ENCODE measurements at regions not wholly inside any gene's neighbourhood (a gene's known extent, or its start where the extent isn't known, plus 50 kb on each side); places are given as distances from the start of the nearest gene placed in this dataset.

GRCh38 chr18:78327643-78328042, 652.0 kb upstream of the SALL3 start:
- Histone ChIP-seq H3K4me1 (ENCODE audit: insufficient read depth, low read length, poor library complexity, severe bottlenecking) (no peaks in the 10 kb centered on the region), H3K27ac (ENCODE audit: low read depth, low read length, poor library complexity, severe bottlenecking) (no peak overlapping the region), H3K9me3 (ENCODE audit: low read depth, low read length, poor library complexity, severe bottlenecking) (peaks cover 22% of the 10 kb centered on the region), H3K36me3 (ENCODE audit: insufficient read depth, low read length, poor library complexity, severe bottlenecking) (no peaks in the 10 kb centered on the region), H3K27me3 (replicated peaks; ENCODE audit: insufficient read depth, low read depth, low read length, poor library complexity) (no peaks in the 10 kb centered on the region), H3K4me3 (ENCODE audit: low read depth, low read length, poor library complexity, severe bottlenecking) (no peak overlapping the region)
- intact Hi-C loops (cut with micrococcal nuclease; ENCODE audit: unreplicated experiment), result no loop called here
- no peak for DNase-seq (ENCODE audit: low spot score)
- ChIA-PET POLR2A (ENCODE audit: low non-redundant PET) (no interaction called here), CTCF (no interaction called here)
- TF ChIP-seq EZH2 (IDR thresholded peaks at IDR 0.05; ENCODE audit: borderline replicate concordance, low read depth, low read length, poor library complexity, severe bottlenecking), result no peak
- no peak for TF ChIP-seq CTCF (conservative IDR thresholded peaks at IDR 0.05; ENCODE audit: low read depth, low read length)
- BruUV-seq (replicated peaks), result no TSS peak

- Histone ChIP-seq H3K36me3 (ENCODE audit: insufficient read depth, low read length, poor library complexity, severe bottlenecking) (no peaks in the 10 kb centered on the region), H3K27me3 (replicated peaks; ENCODE audit: insufficient read depth, low read depth, low read length, poor library complexity) (no peaks in the 10 kb centered on the region), H3K9me3 (ENCODE audit: low read depth, low read length, poor library complexity, severe bottlenecking) (peaks cover 24% of the 10 kb centered on the region), H3K27ac (ENCODE audit: low read depth, low read length, poor library complexity, severe bottlenecking) (no peak overlapping the region), H3K4me1 (ENCODE audit: insufficient read depth, low read length, poor library complexity, severe bottlenecking) (no peaks in the 10 kb centered on the region), H3K4me3 (ENCODE audit: low read depth, low read length, poor library complexity, severe bottlenecking) (no peak overlapping the region)
- DNase-seq (ENCODE audit: low spot score), result no peak
- POLR2A ChIA-PET (ENCODE audit: low non-redundant PET), result no interaction called here
- CTCF ChIA-PET, result no interaction called here
- no peak for TF ChIP-seq EZH2 (IDR thresholded peaks at IDR 0.05; ENCODE audit: borderline replicate concordance, low read depth, low read length, poor library complexity, severe bottlenecking)
- no peak for TF ChIP-seq CTCF (conservative IDR thresholded peaks at IDR 0.05; ENCODE audit: low read depth, low read length)
- BruUV-seq (replicated peaks), result no TSS peak
- intact Hi-C loops (cut with micrococcal nuclease; ENCODE audit: unreplicated experiment), result no loop called here
Measured at GRCh38 chr18:78330766-78331165, 648.9 kb upstream of the SALL3 start.

GRCh38 chr18:78352910-78353309, 626.7 kb upstream of the SALL3 start:
- intact Hi-C loops (cut with micrococcal nuclease; ENCODE audit: unreplicated experiment), result no loop called here
- no peak overlapping the region for H3K4me3 ChIP-seq (ENCODE audit: low read depth, low read length, poor library complexity, severe bottlenecking)
- peaks cover 20% of the 10 kb centered on the region for H3K9me3 ChIP-seq (ENCODE audit: low read depth, low read length, poor library complexity, severe bottlenecking)
- BruUV-seq (replicated peaks), result no TSS peak
- H3K27ac ChIP-seq (ENCODE audit: low read depth, low read length, poor library complexity, severe bottlenecking), result no peak overlapping the region
- no peaks in the 10 kb centered on the region for H3K4me1 ChIP-seq (ENCODE audit: insufficient read depth, low read length, poor library complexity, severe bottlenecking)
- no peak for TF ChIP-seq EZH2 (IDR thresholded peaks at IDR 0.05; ENCODE audit: borderline replicate concordance, low read depth, low read length, poor library complexity, severe bottlenecking)
- no peak for TF ChIP-seq CTCF (conservative IDR thresholded peaks at IDR 0.05; ENCODE audit: low read depth, low read length)
- POLR2A ChIA-PET (ENCODE audit: low non-redundant PET), result no interaction called here
- CTCF ChIA-PET, result no interaction called here
- no peaks in the 10 kb centered on the region for H3K36me3 ChIP-seq (ENCODE audit: insufficient read depth, low read length, poor library complexity, severe bottlenecking)
- no peaks in the 10 kb centered on the region for H3K27me3 ChIP-seq (replicated peaks; ENCODE audit: insufficient read depth, low read depth, low read length, poor library complexity)
- DNase-seq (ENCODE audit: low spot score), result no peak
